Activated naive CD4-positive, alpha-beta T cell treated with anti-CD3 and anti-CD28 coated beads, Interleukin-2, amount 50 U/mL, for 72 hours (primary cell): ENCODE measurements at regions not wholly inside any gene's neighbourhood (a gene's known extent, or its start where the extent isn't known, plus 50 kb on each side); places are given as distances from the start of the nearest gene placed in this dataset.

Source experiments
- ATAC-seq, 2 donors: fragments of 150-1000 bp; cut with Tn5 transposase; 2 replicates each; pipeline ENCODE4 v1.10.0; 2021; ENCODE audit warnings: mild to moderate bottlenecking in 2 of 2, moderate library complexity in 2 of 2
- DNase-seq, 2 donors: peaks; one replicate each; pipeline ENCODE4 v3.0.0; 2021 to 2022; ENCODE audit warnings: low spot score in 2 of 2
- H3K27ac Mint-ChIP-seq, 2 donors: one replicate each; pipeline ENCODE4 v1.8.0; 2022; ENCODE audit warnings: mild to moderate bottlenecking in 2 of 2, mixed read lengths in 2 of 2
- H3K36me3 Mint-ChIP-seq, 2 donors: one replicate each; pipeline ENCODE4 v1.8.0; 2022; ENCODE audit warnings: mixed read lengths in 2 of 2
- H3K9me3 Mint-ChIP-seq, 2 donors: one replicate each; pipeline ENCODE4 v1.8.0; 2022; ENCODE audit warnings: mixed read lengths in 2 of 2

DNA sequence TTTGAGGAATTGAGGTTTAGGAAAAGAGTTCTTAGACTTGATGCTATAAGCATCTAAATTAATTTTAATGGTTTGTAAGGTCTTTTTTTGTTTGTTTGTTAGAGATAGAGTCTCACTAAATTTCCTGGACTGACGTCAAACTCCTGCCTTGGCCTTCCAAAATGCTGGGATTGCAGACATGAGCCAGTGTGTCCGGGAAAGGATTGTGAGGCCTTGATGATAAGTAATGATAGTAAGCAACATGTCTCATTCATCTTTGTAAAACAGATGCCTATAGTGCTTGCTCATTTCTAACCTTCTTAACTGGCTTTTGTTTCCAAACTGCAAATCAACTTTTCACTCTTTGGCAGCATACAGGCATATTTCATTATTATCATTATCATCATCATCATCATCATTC lies 176.0 kb upstream of the KCND2 start:
- no peak for DNase-seq
- Mint-ChIP-seq H3K9me3 (peaks cover 14 to 16% of the 10 kb centered on the region in 2 donors), H3K36me3 (no peaks in the 10 kb centered on the region), H3K27ac (no peak overlapping the region)
- ATAC-seq: no peak

DNA sequence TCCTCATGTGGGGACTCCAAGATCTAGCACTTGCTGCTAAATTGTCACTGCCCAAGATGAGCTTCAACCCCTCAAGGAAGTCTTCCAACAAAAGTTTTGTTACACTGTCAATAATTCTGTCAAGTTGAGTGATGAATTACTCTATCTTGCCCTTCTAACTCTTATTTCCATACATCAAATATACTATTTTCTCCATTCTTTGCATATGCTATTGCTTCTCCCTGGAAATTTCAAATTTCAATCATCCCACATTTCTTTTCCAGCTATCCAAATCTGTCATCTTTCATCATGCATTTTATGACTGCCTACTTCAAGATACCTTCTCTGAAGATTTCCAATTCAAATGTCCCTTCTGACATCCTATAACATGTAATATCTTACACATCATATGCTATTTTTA lies 175.2 kb upstream of the KCND2 start:
- Mint-ChIP-seq H3K36me3 (no peaks in the 10 kb centered on the region), H3K27ac (no peak overlapping the region), H3K9me3 (peaks cover 9 to 11% of the 10 kb centered on the region in 2 donors)
- DNase-seq: no peak
- ATAC-seq: no peak

DNA sequence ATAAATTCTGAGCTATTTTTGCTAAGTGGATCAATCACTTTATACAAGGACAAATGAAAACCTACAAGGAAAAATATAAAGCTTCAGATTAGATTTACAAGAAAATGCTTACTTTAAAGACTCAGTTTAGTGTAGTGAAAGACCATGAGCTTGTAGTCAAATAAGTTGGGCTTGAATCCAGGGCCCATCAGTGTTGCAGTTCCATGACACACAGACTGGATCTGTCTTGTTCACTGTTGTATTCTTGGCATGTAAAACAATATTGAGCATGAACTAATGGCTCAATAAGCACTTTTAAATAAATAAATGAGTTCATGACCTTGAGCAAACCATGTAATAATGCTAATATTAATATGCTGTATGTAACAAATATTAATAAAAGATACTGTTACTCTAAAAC lies 164.6 kb upstream of the KCND2 start:
- Mint-ChIP-seq H3K36me3 (no peaks in the 10 kb centered on the region), H3K9me3 (peaks cover 9 to 21% of the 10 kb centered on the region in 2 donors)
- ATAC-seq: no peak

DNA sequence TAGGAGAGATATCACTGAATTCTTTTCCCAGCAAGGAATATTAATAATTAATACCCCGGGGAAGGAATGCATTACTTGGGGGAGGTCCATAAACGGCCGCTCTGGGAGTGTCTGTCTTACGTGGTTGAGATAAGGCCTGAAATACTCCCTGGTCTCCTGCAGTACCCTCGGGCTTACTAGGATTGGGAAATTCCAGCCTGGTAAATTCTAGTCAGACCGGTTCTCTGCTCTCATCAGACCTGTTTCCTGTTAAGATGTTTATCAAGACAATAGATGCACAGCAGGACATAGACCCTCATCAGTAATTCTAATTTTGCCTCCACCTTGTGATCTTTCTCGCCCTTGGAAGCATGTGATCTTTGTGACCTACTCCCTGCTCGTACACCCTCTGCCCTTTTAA lies 162.8 kb upstream of the KCND2 start:
- ATAC-seq: no peak
- no peaks in the 10 kb centered on the region for H3K36me3 Mint-ChIP-seq
- H3K27ac Mint-ChIP-seq: no peak overlapping the region
- peaks cover 9 to 21% of the 10 kb centered on the region in 2 donors for H3K9me3 Mint-ChIP-seq
- no peak for DNase-seq

More for the DNA sequence above, 164.6 kb upstream of the KCND2 start:
- no peak for DNase-seq
- H3K27ac Mint-ChIP-seq: no peak overlapping the region

DNA sequence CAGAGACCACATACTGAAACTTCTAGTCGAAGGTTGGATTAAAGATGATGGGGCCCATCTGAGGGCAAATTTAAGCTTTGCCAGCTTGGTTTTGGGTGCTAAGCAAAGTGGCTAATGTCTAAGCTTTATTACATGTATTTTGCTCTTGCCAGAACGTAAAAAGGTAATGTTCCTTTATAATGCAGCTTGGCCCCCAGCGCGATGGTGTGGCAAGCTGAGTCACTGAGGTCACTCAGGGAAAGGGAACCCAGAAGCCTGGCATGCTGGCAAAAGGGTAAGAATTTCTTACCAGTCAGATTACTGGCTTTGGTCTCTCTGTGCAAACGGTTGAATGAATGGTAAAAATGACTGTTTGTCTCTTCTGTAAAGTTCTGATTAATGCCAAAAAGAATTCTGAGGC lies 158.3 kb upstream of the KCND2 start:
- no peak for ATAC-seq
- H3K27ac Mint-ChIP-seq: no peak overlapping the region
- DNase-seq: no peak
- peaks cover 9 to 21% of the 10 kb centered on the region in 2 donors for H3K9me3 Mint-ChIP-seq
- H3K36me3 Mint-ChIP-seq: no peaks in the 10 kb centered on the region

DNA sequence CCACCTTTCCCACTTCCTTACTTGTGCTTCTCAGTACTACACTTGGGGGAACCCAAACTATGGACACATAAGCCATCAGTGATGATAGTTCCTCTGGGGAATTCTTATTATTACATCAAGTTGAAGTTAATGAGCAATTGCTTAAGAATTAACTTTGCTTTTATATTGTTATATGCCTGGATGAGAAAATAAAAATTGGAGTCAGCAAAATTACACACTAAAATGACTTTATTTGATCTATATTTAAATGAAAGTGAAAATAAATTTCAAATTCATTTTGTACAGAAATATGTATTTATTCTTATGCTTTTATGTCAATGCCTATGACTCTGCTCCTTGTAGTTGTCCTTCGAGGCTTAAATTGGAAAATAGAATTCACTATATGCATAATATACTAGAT lies 149.4 kb upstream of the KCND2 start:
- Mint-ChIP-seq H3K36me3 (no peaks in the 10 kb centered on the region), H3K27ac (no peak overlapping the region), H3K9me3 (no peaks in the 10 kb centered on the region)
- ATAC-seq (no peak), DNase-seq (no peak)

DNA sequence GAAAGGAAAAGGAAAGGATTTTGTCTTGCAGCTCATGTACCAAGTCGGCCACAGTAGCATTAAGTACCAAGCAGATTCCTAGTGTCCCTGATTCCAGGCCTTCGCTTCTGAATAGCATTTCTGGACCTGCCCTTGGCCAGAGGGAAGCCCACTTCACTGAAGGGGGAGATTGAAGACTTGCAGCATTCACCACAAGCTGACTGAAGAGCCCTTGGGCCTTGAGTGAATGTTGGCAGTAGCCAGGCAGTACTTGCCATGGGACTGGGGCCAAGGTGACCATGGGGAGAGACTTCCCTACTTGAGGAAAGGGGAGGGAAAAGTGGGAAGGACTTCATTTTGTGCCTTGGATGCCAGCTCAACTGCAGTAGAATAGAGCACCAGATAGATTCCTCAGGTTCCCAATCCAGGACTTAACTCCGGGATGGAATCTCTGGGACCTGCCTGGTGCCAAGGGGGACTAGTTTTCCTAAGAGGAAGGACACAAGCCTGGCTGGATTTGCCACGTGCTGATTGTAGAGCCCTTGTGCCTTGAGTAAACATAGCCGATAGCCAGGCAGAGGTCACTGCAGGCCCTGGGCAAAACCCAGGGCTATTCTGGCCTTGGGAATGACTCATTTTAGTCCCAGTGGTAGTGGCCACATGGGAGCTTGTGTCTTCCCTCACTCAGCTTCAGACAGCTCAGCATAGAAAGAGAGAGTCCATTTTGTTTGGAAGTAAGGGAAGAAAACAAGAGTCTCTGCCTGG lies 141.7 kb upstream of the KCND2 start:
- Mint-ChIP-seq H3K36me3 (peaks cover 0 to 18% of the 10 kb centered on the region in 2 donors), H3K27ac (no peak overlapping the region)
- no peak for DNase-seq

DNA sequence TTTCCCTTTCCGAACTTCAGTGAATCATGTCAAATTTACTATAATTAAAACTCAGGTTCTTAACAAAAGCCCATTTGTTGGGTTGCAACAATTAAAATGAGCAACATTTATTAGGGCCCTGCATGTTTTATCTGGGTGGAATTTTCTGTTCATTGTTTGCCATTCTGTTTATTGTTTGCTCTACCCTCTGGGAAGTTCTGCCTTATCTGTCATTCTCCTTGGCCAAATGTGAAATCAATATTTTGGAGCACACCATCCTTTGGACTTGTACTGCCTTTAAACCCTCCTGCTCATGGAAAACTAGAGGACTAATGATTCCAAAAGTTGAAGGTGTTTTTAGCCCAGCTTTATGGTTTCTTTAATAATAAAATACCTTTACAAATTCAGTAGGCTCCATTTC lies 134.5 kb upstream of the KCND2 start:
- peaks cover 0 to 5% of the 10 kb centered on the region in 2 donors for H3K36me3 Mint-ChIP-seq
- no peak for ATAC-seq

More for the DNA sequence above, 141.7 kb upstream of the KCND2 start:
- ATAC-seq: no peak
- H3K9me3 Mint-ChIP-seq: peaks cover 24 to 34% of the 10 kb centered on the region in 2 donors

DNA sequence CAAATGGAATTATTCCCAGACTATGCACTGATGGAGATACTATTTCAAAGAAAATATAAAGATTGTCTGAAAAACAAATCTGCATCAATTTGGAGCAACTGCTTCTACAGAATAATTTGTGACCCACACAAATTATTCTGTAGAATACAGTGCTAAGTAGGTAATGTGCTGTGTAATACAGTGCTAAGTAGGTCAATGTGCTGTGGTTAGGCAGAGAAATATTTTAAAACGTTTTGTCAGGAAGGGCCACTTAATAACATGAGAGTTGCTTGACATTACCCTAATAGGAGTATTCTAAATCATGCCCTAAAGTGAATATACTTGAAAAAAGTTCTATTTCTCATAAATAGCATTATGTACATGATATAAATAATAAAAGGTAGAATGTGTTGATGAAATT lies 116.5 kb upstream of the KCND2 start:
- Mint-ChIP-seq H3K9me3 (peaks cover 0 to 11% of the 10 kb centered on the region in 2 donors), H3K27ac (no peak overlapping the region), H3K36me3 (no peaks in the 10 kb centered on the region)
- ATAC-seq (no peak), DNase-seq (no peak)

More for the DNA sequence above, 134.5 kb upstream of the KCND2 start:
- no peak for DNase-seq
- Mint-ChIP-seq H3K27ac (no peak overlapping the region), H3K9me3 (peaks cover 14 to 22% of the 10 kb centered on the region in 2 donors)

DNA sequence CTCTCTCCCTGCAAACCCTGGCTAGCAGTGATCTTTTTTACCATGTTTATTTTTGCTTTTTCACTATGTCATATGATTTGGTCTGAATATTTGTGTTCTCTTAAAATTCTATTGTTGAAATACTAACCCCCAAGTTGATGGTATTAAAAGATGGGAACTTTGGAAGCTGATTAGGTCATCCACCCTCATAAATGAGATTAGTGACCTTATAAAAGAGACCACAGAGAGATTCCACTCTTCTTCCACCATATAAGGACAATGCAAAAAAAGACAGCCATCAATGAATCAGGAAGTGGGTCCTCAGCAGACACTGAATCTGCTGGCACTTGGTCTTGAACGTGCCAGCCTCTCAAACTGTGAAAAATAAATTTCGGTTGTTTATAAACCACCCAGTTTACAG lies 112.8 kb upstream of the KCND2 start:
- no peak overlapping the region for H3K27ac Mint-ChIP-seq
- H3K36me3 Mint-ChIP-seq: no peaks in the 10 kb centered on the region
- ATAC-seq: no peak
- peaks cover 3 to 10% of the 10 kb centered on the region in 2 donors for H3K9me3 Mint-ChIP-seq
- no peak for DNase-seq

DNA sequence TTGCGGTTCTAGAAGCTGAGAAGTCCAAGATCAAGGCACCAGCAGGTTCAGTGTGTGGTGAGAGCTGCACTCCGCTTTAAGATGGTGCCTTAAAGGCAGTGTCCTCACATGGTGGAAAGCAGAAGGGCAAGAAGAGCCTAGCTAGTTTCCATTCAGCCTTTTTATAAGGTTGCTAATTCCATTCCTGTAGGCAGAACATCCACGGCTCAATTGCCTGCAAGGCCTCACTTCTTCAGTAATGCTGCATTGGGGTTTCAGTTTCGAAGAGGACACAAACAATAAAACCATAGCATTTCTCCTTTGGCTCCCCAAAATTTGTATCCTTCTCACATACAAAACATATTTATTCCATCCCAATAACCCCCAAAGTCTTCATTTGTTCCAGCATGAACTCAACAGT lies 109.5 kb upstream of the KCND2 start:
- ATAC-seq: no peak
- Mint-ChIP-seq H3K36me3 (no peaks in the 10 kb centered on the region), H3K27ac (no peak overlapping the region), H3K9me3 (peaks cover 5 to 16% of the 10 kb centered on the region in 2 donors)
- no peak for DNase-seq

DNA sequence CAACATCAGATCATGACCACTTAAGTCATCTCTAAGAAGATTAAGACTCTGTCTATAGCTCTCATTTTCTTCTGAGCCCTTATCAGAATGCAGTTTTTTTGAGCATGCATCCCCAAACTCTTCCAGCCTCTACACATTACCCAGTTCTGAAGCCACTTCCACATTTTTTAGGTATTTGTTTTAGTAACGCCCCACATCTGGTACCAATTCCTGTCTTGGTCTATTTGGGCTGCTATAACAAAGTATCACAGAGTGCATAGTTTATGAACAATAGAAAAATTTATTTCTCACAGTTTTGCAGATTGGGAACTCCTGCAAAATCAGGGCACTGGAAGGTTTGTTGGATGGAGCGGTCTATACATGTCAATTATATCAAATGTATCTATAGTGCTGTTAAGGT lies 107.7 kb upstream of the KCND2 start:
- ATAC-seq (no peak), DNase-seq (no peak)
- Mint-ChIP-seq H3K9me3 (peaks cover 5 to 8% of the 10 kb centered on the region in 2 donors), H3K27ac (no peak overlapping the region), H3K36me3 (no peaks in the 10 kb centered on the region)

DNA sequence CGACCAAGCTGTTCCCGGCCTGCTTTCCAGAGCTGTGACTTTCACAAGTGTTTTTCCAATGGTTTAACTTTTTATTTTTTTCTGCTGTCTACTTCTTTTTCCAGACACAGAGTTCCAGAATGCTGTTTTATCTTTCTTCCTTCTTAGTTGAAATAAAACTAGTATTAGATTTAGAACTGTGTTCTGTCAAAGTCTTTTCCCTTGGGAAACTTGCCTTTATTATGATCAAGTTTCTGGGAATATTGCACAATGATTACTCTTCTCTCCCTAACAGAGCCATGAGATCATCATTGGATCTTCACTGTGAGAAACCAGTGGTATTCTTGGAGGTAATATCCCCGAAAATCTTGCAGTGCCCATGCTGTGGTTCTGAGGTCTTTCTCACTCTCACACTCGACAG lies 104.9 kb upstream of the KCND2 start:
- Mint-ChIP-seq H3K9me3 (peaks cover 5 to 8% of the 10 kb centered on the region in 2 donors), H3K27ac (no peak overlapping the region), H3K36me3 (no peaks in the 10 kb centered on the region)
- no peak for ATAC-seq
- no peak for DNase-seq

DNA sequence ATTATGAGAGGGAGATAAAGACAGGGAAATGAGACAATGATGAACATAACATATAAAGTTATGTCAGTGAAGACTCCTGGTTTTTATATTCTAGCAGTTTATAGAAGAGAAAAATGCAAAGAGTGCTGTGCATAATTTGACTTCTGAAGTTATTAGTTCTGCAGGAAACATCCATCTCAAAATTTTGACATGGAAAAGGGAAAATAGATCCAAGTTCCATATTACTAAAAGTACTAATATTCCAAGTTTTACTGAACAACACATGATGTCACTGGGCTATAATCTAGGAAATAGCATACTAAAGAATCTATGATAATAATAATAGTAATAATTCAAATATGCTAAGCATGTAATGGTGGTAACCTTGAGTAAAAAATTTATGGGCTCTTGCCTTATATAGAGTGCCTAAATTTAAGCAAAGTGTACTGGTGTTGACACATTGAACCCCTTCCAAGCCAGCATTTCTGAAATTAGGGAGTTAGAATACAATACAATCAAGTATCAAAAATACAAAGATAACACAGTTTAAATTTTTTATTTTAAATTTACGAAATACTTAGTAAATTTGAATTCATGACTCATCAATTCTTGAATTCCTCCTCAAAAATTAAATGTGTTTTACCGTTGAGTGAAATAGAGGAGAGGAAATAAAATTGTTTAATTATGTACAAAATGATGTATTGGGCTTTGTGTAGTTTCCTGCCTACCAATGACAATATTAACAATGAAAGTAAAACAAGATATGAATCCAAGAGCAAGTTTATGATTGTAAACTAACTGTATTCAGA lies 102.8 kb upstream of the KCND2 start:
- DNase-seq (no peak), ATAC-seq (no peak)
- H3K27ac Mint-ChIP-seq: no peak overlapping the region
- H3K36me3 Mint-ChIP-seq: no peaks in the 10 kb centered on the region
- H3K9me3 Mint-ChIP-seq: peaks cover 2 to 6% of the 10 kb centered on the region in 2 donors

DNA sequence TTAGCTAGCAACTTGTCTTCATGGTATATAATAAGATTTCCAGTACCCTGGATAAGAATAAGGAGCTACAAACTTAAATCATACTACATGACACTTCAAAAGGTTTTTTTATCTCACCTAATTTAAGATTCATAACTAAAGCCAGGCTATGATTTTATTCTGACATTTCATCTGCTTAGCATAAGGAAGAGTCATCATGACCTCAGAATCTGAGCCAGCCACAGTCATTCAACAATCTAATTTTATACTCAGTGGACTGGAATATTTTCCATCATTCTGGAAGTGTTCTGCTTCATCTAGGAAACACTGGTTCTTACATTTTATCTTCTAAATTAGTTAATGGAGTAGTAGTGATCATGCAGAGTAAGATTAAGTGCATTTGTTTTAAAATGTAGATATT lies 102.1 kb upstream of the KCND2 start:
- Mint-ChIP-seq H3K36me3 (no peaks in the 10 kb centered on the region), H3K27ac (no peak overlapping the region), H3K9me3 (no peaks in the 10 kb centered on the region)
- no peak for ATAC-seq
- no peak for DNase-seq

DNA sequence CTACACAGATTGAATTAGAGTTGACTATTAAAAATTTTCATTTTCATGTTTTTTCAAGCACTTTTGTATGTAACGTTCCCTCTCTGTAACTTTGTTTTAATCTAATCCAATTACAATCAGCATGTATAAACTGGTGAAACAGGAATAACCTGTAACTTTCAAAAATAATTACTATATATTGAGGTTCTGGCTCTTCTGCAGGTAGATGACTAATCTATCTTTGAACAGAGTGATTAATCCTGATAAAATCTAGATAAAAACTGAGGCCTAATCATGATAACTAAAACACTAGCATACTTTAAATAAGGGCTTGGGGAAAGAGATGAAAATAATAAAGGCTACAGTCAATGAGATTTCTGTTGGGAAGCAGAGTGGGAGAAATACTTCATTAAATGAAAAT lies 101.6 kb upstream of the KCND2 start:
- DNase-seq: no peak
- no peak for ATAC-seq
- H3K36me3 Mint-ChIP-seq: no peaks in the 10 kb centered on the region
- no peaks in the 10 kb centered on the region for H3K9me3 Mint-ChIP-seq
- H3K27ac Mint-ChIP-seq: no peak overlapping the region

DNA sequence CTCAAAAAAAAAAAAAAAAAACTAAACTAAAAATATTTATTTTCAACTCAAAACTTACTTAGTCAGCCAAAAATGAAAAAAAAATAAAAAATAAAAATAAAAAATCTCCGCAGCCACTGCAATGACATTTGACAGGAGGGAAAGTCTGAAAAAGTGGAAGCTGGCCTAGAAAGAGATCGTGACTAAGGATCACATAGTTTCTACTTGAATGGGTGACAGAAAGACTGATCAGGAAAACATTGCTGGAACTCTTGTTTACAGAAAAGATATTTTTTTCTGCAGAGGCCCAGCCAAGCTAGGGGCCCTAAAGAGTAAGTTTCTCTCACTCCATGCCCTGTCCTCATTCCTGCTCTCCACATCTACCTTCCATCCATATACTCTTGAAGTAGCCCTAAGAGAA lies 92.8 kb upstream of the KCND2 start:
- Mint-ChIP-seq H3K36me3 (no peaks in the 10 kb centered on the region), H3K27ac (no peak overlapping the region), H3K9me3 (peaks cover 13% of the 10 kb centered on the region in 2 donors)
- ATAC-seq: no peak
- no peak for DNase-seq

DNA sequence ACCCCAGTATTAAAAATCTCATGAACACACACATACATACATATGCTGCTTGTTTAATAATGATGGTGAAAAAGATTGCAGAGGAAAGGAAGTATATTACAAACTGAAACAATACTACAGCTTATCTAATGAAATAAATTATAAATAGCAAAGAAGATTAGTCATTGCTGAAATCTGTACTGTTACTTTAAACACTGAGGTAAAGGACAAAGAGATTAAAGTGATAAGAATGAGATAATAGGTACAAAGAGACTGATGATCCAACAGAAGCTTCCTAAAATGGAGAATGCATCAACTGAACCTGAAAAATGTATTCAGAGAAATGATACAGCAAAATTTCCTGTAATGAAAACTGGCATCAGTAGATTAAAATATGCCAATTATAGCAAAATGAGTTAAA lies 91.5 kb upstream of the KCND2 start:
- ATAC-seq (no peak), DNase-seq (no peak)
- H3K9me3 Mint-ChIP-seq: peaks cover 13% of the 10 kb centered on the region in 2 donors
- no peak overlapping the region for H3K27ac Mint-ChIP-seq
- no peaks in the 10 kb centered on the region for H3K36me3 Mint-ChIP-seq
